K562 (cell line): ENCODE measurements at regions not wholly inside any gene's neighbourhood (a gene's known extent, or its start where the extent isn't known, plus 50 kb on each side); places are given as distances from the start of the nearest gene placed in this dataset.

Experiments used
- POLR2A ChIP-seq: fragments of 450-650 bp; conservative IDR thresholded peaks from 2 replicates; pipeline ENCODE4 v1.6.1; 2016
- TAF7 ChIP-seq: fragments of 450-650 bp; IDR thresholded peaks from 2 replicates; pipeline ENCODE4 v1.6.1; 2016; ENCODE audit warnings: missing genetic modification characterization, missing compliant biosample characterization
- ZNF274 ChIP-seq: IDR thresholded peaks from 2 replicates; pipeline ENCODE4 v1.6.1; 2011; ENCODE audit warnings: low read depth, mild to moderate bottlenecking, low read length, moderate library complexity, borderline replicate concordance
- ZNF699 ChIP-seq: fragments of 250-450 bp; sonication (Bioruptor Pico); IDR thresholded peaks from 2 replicates; pipeline ENCODE4 v1.8.0; 2021; ENCODE audit warnings: mild to moderate bottlenecking, moderate library complexity; ENCODE audit not compliant: insufficient replicate concordance

- TF ChIP-seq TAF7 (tag) (no peak), POLR2A (no peak), ZNF274 (no peak), ZNF699 (no peak)
These were observed 120.3 kb downstream of the GLI2 start for GRCh38 chr2:120855855-120856405.
